Neural crest cell (in vitro differentiated cells): ENCODE measurements at regions not wholly inside any gene's neighbourhood (a gene's known extent, or its start where the extent isn't known, plus 50 kb on each side); places are given as distances from the start of the nearest gene placed in this dataset.

Experiments
- DNase-seq: peaks from one replicate; pipeline ENCODE4 v3.0.0; 2021; ENCODE audit warnings: low read depth, mixed read lengths, low spot score
- H3K27ac Mint-ChIP-seq: one replicate; pipeline ENCODE4 v1.8.0; 2021; ENCODE audit warnings: mild to moderate bottlenecking, mixed read lengths; ENCODE audit not compliant: unreplicated experiment
- H3K27me3 Mint-ChIP-seq: 2 replicates; pipeline ENCODE4 v1.8.0; 2021; ENCODE audit warnings: low read depth, mild to moderate bottlenecking, mixed read lengths
- H3K36me3 Mint-ChIP-seq: 2 replicates; pipeline ENCODE4 v1.8.0; 2021; ENCODE audit warnings: low read depth, mild to moderate bottlenecking, mixed read lengths
- H3K4me1 Mint-ChIP-seq: 2 replicates; pipeline ENCODE4 v1.8.0; 2021; ENCODE audit warnings: mixed read lengths
- H3K4me3 Mint-ChIP-seq: one replicate; pipeline ENCODE4 v1.8.0; 2021; ENCODE audit warnings: mild to moderate bottlenecking, mixed read lengths
- H3K9me3 Mint-ChIP-seq: 2 replicates; pipeline ENCODE4 v1.8.0; 2021; ENCODE audit warnings: mixed read lengths
- CTCF ChIP-seq: fragments of 200-600 bp; sonication (generic); conservative IDR thresholded peaks from 2 replicates; pipeline ENCODE4 v1.5.0; 2021; ENCODE audit warnings: antibody characterized with exemption, mild to moderate bottlenecking

- H3K36me3 Mint-ChIP-seq, result no peaks in the 10 kb centered on the region
- H3K27ac Mint-ChIP-seq, result no peak overlapping the region
- DNase-seq, result no peak
- H3K9me3 Mint-ChIP-seq, result no peaks in the 10 kb centered on the region
- no peaks in the 10 kb centered on the region for H3K4me1 Mint-ChIP-seq
- no peaks in the 10 kb centered on the region for H3K27me3 Mint-ChIP-seq
- H3K4me3 Mint-ChIP-seq, result no peak overlapping the region
- no peak for TF ChIP-seq CTCF
Observed at GRCh38 chr10:52409195-52409594, 95.1 kb downstream of the DKK1 start.

GRCh38 chr10:52409928-52410327 lies 95.8 kb downstream of the DKK1 start:
- no peaks in the 10 kb centered on the region for H3K36me3 Mint-ChIP-seq
- no peak for TF ChIP-seq CTCF
- H3K4me3 Mint-ChIP-seq, result no peak overlapping the region
- no peaks in the 10 kb centered on the region for H3K4me1 Mint-ChIP-seq
- H3K27ac Mint-ChIP-seq, result no peak overlapping the region
- H3K27me3 Mint-ChIP-seq, result no peaks in the 10 kb centered on the region
- no peak for DNase-seq
- no peaks in the 10 kb centered on the region for H3K9me3 Mint-ChIP-seq

- Mint-ChIP-seq H3K27me3 (no peaks in the 10 kb centered on the region), H3K4me3 (no peak overlapping the region), H3K4me1 (no peaks in the 10 kb centered on the region), H3K27ac (no peak overlapping the region), H3K9me3 (no peaks in the 10 kb centered on the region), H3K36me3 (no peaks in the 10 kb centered on the region)
- no peak for TF ChIP-seq CTCF
- DNase-seq, result no peak
Observed at GRCh38 chr10:52410916-52411315, 96.8 kb downstream of the DKK1 start.

GRCh38 chr10:52419281-52419680 lies 105.2 kb downstream of the DKK1 start:
- Mint-ChIP-seq H3K27me3 (no peaks in the 10 kb centered on the region), H3K4me3 (no peak overlapping the region)

DNA sequence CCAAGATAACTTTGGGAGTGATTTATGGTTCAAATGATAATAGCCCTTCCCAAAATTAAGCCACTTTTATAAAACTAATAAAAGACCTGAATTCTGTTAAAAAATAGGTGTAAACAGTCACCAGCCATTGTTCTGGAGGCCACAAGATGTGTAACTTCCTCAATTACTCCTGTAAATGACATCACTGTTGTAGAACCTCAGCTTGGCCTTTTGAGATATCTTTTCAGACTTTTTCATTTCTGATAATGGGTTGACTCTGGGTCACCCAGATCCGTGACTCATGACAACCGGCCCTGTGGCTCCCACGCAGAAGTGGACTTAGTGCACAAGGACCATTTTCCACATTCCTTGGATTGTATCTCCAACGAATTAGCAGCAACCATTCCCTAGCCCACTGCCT lies 106.6 kb downstream of the DKK1 start:
- Mint-ChIP-seq H3K4me1 (no peaks in the 10 kb centered on the region), H3K27me3 (no peaks in the 10 kb centered on the region), H3K9me3 (no peaks in the 10 kb centered on the region), H3K4me3 (no peak overlapping the region), H3K27ac (no peak overlapping the region), H3K36me3 (no peaks in the 10 kb centered on the region)
- no peak for TF ChIP-seq CTCF
- no peak for DNase-seq

More at GRCh38 chr10:52419281-52419680, 105.2 kb downstream of the DKK1 start:
- Mint-ChIP-seq H3K9me3 (no peaks in the 10 kb centered on the region), H3K36me3 (no peaks in the 10 kb centered on the region), H3K27ac (no peak overlapping the region), H3K4me1 (no peaks in the 10 kb centered on the region)
- no peak for TF ChIP-seq CTCF
- no peak for DNase-seq

DNA sequence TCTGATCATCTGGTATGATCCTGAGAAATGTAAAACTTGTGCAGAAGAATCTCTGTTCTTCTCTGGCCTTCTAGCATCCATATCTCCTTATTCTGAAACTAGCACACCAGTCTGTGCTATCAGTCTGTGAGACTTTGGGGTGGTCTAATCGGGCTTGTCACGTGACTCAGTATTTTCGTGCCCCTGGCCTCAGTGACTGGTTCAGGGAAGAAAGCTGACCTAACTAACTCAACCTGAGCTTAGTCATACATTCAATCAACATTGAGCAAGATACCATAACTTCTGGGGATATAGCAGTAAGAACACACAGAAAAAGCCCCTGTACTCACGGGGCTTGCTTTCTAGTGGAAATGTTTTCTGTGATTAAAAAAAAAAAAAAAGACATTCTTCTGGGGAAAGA lies 109.3 kb downstream of the DKK1 start:
- Mint-ChIP-seq H3K9me3 (no peaks in the 10 kb centered on the region), H3K27me3 (no peaks in the 10 kb centered on the region), H3K36me3 (no peaks in the 10 kb centered on the region), H3K4me3 (no peak overlapping the region), H3K27ac (no peak overlapping the region), H3K4me1 (no peaks in the 10 kb centered on the region)
- no peak for DNase-seq
- no peak for TF ChIP-seq CTCF
